IPS DF 4.7 (cell line): ENCODE measurements at regions not wholly inside any gene's neighbourhood (a gene's known extent, or its start where the extent isn't known, plus 50 kb on each side); places are given as distances from the start of the nearest gene placed in this dataset.

Experiments used
- DNase-seq: peaks from one replicate; pipeline ENCODE4 v3.0.0-alpha.2; 2013; ENCODE audit warnings: low spot score; ENCODE audit errors: extremely low read depth

GRCh38 chr10:52682766-52683165, 89.8 kb downstream of the MBL2 start:
- DNase-seq, result no peak

- DNase-seq, result no peak
These were observed 88.8 kb downstream of the MBL2 start for GRCh38 chr10:52683776-52684175.

DNA sequence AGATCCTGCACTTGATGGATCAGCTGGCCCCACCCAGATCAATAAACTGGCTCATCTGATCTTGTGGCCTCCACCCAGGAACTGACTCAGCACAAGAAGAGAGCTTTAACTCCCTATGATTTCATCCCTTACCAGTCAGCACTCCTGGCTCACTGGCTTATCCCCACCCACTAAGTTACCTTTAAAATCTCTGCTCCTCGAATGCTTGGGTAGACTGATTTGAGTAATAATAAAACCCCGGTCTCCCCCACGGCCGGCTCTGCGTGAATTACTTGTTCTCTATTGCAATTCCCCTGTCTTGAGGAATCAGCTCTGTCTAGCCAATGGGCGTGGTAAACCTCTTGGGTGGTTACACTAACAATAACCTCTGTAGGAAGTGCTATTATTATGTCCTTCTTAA, 83.7 kb downstream of the MBL2 start:
- DNase-seq, result no peak

DNA sequence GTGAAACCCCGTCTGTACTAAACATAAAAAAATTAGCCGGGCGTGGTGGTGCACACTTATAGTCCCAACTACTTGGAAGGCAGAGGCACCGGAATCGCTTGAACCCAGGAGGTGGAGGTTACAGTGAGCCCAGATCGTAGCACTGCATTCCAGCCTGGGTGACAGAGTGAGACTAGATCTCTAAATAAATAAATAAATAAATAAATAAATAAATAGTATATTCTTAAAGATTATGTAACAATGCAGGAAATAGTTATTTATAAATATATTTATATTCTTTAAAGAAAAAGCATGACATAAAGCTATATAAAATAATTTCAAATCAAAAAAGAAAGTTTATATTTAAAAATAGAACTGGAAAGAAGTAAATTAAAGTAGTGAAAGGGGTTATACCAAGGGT, 76.4 kb downstream of the MBL2 start:
- DNase-seq, result no peak

- no peak for DNase-seq
These were observed 70.9 kb downstream of the MBL2 start for GRCh38 chr10:52701647-52702046.

DNA sequence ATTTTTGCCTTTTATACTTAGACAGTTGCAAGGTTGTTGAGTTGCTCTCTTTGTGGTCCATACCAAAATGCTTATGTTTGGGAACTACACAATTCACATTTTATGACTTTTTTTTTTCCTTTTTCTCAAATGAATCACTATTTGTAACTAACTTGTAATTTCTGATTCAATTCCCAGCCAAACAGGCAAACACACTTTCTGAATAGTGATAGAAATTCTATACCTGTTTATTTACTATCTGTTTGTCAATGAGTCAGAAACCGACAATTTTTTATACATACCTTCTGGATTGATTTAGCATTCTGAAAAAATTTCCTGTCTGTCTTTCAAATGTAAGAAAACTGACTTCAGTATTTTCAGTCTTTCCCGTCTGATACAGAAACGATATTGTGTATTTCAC, 69.1 kb downstream of the MBL2 start:
- DNase-seq, result no peak

DNA sequence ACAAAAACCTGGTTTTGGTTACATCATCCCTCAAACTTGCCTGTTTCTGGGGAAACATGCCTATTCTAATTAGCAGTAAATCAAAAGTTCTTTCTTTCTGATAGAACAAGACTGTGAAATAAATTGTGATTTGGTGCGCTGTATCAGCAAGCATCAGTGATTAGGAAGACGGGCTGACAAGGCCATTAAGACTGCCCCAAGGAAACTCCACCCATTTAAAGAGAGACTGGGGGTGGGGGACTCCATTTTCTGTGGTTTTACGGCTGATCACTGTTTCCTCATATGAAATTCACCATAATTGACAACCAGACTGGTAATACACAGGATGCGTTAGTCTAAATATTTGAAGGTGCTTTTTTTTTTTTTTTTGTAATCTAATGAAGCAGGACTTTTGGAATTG, 68.7 kb downstream of the MBL2 start:
- DNase-seq, result no peak

- no peak for DNase-seq
These were observed 66.1 kb downstream of the MBL2 start for GRCh38 chr10:52706332-52707070.
